ENCODE measurements at regions not wholly inside any gene's neighbourhood (a gene's known extent, or its start where the extent isn't known, plus 50 kb on each side); places are given as distances from the start of the nearest gene placed in this dataset.

DNA sequence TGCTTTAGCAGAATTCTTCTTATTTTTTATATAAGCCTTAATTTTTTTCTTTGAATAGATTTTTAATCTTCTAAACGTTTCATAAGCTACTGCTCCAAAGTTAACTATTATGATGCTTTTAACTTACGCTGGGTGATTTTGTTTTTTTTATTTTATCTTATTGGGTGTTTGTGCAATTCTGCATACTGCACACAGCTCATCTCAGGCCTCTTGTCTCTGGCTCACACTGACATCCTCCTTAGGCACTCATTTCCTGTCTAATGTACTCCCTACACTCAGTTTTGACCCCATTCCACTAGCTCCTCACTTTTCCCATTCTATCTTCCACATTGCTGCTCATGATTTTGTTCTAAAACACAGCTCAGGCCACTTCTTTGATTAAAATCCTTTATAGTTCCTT lies 111.9 kb upstream of the MAP9 start:
- TF ChIP-seq, protein P1, sequence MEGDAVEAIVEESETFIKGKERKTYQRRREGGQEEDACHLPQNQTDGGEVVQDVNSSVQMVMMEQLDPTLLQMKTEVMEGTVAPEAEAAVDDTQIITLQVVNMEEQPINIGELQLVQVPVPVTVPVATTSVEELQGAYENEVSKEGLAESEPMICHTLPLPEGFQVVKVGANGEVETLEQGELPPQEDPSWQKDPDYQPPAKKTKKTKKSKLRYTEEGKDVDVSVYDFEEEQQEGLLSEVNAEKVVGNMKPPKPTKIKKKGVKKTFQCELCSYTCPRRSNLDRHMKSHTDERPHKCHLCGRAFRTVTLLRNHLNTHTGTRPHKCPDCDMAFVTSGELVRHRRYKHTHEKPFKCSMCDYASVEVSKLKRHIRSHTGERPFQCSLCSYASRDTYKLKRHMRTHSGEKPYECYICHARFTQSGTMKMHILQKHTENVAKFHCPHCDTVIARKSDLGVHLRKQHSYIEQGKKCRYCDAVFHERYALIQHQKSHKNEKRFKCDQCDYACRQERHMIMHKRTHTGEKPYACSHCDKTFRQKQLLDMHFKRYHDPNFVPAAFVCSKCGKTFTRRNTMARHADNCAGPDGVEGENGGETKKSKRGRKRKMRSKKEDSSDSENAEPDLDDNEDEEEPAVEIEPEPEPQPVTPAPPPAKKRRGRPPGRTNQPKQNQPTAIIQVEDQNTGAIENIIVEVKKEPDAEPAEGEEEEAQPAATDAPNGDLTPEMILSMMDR (IDR thresholded peaks at IDR 0.05) = no peak
- no peak for TF ChIP-seq EZH2 (IDR thresholded peaks at IDR 0.05)
- TF ChIP-seq EZH2phosphoT487 (IDR thresholded peaks at IDR 0.05) = no peak

Data from neural progenitor cell (in vitro differentiated cells).